Right ventricle myocardium inferior (tissue), 1 donor: ENCODE measurements at regions not wholly inside any gene's neighbourhood (a gene's known extent, or its start where the extent isn't known, plus 50 kb on each side); places are given as distances from the start of the nearest gene placed in this dataset.
"Not testable (repeated sequence)": the region's sequence is repeated elsewhere in the genome, so short reads cannot be mapped to it uniquely, and the experiment has no call there.

Experiments
- ATAC-seq: fragments of 200-7000 bp; cut with Tn5 transposase; one replicate; pipeline ENCODE4 v1.9.1; 2020; ENCODE audit warnings: mild to moderate bottlenecking, moderate library complexity
- DNase-seq: peaks from one replicate; pipeline ENCODE4 v3.0.0; 2021; ENCODE audit errors: missing footprints
- intact Hi-C: fragments of 100-400 bp; cut with DNase I; formaldehyde crosslinking; loops from one replicate; pipeline ENCODE4 v1.11.0; 2022
- donor health status: DM: no; HTN: yes; CAD: no; lungs with severe emphysema.

GRCh38 chr6:119757467-119757866, 407.9 kb upstream of the MAN1A1 start:
- intact Hi-C loops: no loop called here
- ATAC-seq: no peak
- no peak for DNase-seq

- intact Hi-C loops: no loop called here
- DNase-seq (no peak), ATAC-seq (no peak)
Measured at GRCh38 chr6:119749335-119749734, 399.8 kb upstream of the MAN1A1 start.

- intact Hi-C loops, DNase-seq, ATAC-seq: not testable (repeated sequence)
Measured at GRCh38 chr6:119748535-119748934, 399.0 kb upstream of the MAN1A1 start.

- intact Hi-C loops: loop anchor here (5.0 kb wide), 1 partner anchor 235 kb away; no protein-coding TSS in a partner anchor
- DNase-seq: peak; percentile 68
- peak; percentile 52 for ATAC-seq
Measured at GRCh38 chr6:119742188-119742803, 392.7 kb upstream of the MAN1A1 start.

- intact Hi-C loops: loop anchor here (5.0 kb wide), 1 partner anchor 238 kb away; no protein-coding TSS in a partner anchor
- no peak for ATAC-seq
- no peak for DNase-seq
Measured at GRCh38 chr6:119739769-119740168, 390.2 kb upstream of the MAN1A1 start.

GRCh38 chr6:119738425-119738824, 388.9 kb upstream of the MAN1A1 start:
- DNase-seq (no peak), ATAC-seq (no peak)
- intact Hi-C loops: no loop called here

- ATAC-seq: no peak
- no peak for DNase-seq
- intact Hi-C loops: no loop called here
Measured at GRCh38 chr6:119736296-119737021, 386.9 kb upstream of the MAN1A1 start.

- ATAC-seq: no peak
- intact Hi-C loops: no loop called here
- no peak for DNase-seq
Measured at GRCh38 chr6:119735530-119735929, 386.0 kb upstream of the MAN1A1 start.

GRCh38 chr6:119734227-119734626, 384.7 kb upstream of the MAN1A1 start:
- no peak for DNase-seq
- intact Hi-C loops: no loop called here
- ATAC-seq: no peak

GRCh38 chr6:119728935-119729334, 379.4 kb upstream of the MAN1A1 start:
- intact Hi-C loops: no loop called here
- DNase-seq (no peak), ATAC-seq (no peak)

GRCh38 chr6:119728220-119728750, 378.7 kb upstream of the MAN1A1 start:
- DNase-seq (no peak), ATAC-seq (no peak)
- intact Hi-C loops: no loop called here

GRCh38 chr6:119727504-119728219, 378.1 kb upstream of the MAN1A1 start:
- DNase-seq (no peak), ATAC-seq (no peak)
- intact Hi-C loops: no loop called here

GRCh38 chr6:119726912-119727311, 377.4 kb upstream of the MAN1A1 start:
- ATAC-seq, intact Hi-C loops, DNase-seq: not testable (repeated sequence)

- intact Hi-C loops: no loop called here
- no peak for ATAC-seq
Measured at GRCh38 chr6:119726086-119726485, 376.5 kb upstream of the MAN1A1 start.

GRCh38 chr6:119720160-119720559, 370.6 kb upstream of the MAN1A1 start:
- no peak for ATAC-seq
- intact Hi-C loops: no loop called here
- no peak for DNase-seq

More at GRCh38 chr6:119726086-119726485, 376.5 kb upstream of the MAN1A1 start:
- no peak for DNase-seq

GRCh38 chr6:119717942-119718341, 368.4 kb upstream of the MAN1A1 start:
- intact Hi-C loops: no loop called here
- ATAC-seq: no peak
- no peak for DNase-seq

GRCh38 chr6:119716668-119717270, 367.2 kb upstream of the MAN1A1 start:
- ATAC-seq: no peak
- intact Hi-C loops: no loop called here
- no peak for DNase-seq

- intact Hi-C loops: no loop called here
- ATAC-seq (no peak), DNase-seq (no peak)
Measured at GRCh38 chr6:119713903-119714302, 364.3 kb upstream of the MAN1A1 start.

- DNase-seq: no peak
- ATAC-seq: no peak
- intact Hi-C loops: no loop called here
Measured at GRCh38 chr6:119686644-119687043, 337.1 kb upstream of the MAN1A1 start.
